Mucosa of gallbladder (tissue), 1 donor: ENCODE measurements at regions not wholly inside any gene's neighbourhood (a gene's known extent, or its start where the extent isn't known, plus 50 kb on each side); places are given as distances from the start of the nearest gene placed in this dataset.

ENCODE experiments used
- DNase-seq: peaks from one replicate; pipeline ENCODE4 v3.0.0-alpha.2; 2020; ENCODE audit warnings: low spot score
- donor health status: DM: no; HTN: no; CAD: no.

DNA sequence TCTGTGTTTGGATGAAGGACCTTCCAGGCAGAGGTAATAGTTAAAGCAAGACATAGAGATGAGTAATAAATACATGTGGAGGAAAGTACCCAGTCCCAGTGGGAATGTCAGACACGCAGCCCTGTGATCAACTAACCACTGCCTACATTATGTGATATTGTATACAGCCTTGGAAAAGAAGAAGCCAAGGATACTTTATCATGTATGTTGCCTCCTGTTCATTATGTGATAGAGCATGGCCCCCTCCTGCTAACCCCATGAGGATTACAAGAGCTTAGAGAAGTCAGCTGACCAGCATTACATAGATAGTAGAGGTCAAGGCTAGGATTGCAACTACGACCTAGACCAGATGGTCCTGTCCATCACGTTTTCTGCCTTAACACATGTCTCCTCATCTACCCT, 497.0 kb upstream of the TNC start:
- DNase-seq, result no peak

DNA sequence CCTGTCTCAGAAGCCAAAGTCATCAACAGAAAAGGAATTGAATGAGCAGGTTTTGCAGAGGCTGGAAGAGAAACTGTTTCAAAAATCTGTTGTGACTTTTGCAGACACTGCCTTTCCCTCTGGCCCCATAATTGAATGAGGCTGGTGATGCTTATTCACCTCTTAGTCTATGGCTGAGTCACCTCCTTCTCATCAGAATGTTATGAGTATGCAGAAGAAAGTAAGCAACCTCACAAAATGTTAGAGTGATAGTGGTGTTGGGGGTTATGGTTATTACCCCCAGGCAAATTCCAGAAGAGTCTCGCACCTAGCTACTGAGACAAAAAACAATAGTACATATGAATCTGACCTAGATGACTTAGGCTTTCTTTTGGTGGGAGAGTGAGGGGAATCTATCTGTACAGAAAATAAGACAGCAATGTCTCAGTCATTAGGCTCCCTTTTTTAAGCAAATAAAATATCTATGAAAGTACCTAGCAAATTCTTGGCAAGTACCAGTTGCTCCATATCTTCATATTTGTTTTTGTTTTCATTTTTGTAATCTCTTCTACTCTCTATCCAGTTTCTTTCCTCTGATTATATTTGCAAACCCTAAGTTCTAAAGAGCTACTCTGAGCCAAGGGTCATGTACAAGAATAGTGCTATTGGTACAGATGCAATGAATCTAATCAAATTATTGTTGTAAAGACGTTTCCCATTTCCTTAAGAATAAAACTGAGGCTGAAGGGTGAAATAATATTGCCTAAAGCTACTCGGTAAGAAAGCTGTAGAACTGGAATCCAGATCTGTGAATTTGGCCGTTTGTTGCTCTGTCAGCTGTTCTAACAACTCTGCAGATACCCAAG, 498.1 kb upstream of the TNC start:
- no peak for DNase-seq

DNA sequence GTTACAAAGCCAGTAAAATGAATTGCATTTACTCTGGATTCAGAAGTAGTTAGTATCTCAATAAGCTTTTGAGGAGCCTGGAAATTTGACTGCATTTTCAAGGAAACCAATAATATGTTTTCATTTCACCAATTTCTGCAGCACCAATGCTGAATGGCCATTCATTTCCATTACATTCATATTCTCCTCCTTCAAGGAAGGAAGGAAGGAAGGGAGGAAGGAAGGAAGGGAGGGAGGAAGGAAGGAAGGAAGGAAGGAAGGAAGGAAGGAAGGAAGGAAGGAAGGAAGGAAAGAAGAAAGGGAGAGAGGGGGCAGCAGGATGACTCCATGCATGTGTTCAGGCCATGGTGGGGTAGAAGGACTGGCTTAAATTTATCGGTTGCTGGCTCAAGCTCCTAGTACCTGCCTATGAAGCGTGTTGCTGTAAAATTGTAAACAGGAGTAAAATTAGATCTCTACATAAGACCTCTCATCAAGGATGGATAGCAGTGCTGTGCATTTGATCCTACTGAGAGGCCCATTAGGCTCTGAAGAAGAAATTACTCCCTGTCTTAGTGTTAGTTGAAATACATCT, 498.8 kb upstream of the TNC start:
- DNase-seq, result no peak

DNA sequence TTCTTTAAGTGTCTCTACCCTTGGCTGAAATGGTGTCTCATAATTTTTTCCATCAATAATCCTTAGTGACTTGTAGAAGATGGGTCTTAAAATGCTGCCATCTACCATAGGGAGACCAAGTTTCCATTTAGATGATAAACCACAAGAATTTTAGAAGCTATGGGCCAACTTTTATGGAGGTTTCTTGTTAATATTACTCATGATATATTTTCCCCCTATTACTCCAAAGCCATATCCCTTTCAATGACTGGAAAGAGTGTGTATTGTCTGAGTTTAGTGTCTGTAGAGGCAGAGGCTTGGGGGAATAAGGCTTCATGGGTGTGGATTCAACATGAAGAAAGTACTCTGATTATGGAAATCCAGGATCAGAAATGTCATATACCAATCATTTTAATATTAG, 507.3 kb upstream of the TNC start:
- DNase-seq, result no peak

DNA sequence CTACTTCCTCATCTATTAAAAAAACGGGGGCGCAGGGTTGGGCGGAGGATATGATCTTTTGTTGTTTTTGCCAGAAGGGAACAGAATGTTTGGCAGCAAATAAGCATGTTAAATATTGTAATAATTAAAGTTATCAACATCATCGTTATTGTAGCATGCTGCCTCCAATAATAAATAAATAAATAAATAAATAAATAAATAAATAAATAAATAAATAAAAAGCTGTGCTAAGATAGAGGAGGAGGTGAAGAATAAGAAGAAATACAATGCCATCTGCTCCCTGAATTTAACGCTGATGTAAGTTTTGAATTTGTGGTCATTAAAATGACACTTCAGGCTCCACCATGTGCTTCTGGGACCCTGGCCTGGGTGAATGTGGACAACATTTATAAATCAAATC, 508.0 kb upstream of the TNC start:
- no peak for DNase-seq

DNA sequence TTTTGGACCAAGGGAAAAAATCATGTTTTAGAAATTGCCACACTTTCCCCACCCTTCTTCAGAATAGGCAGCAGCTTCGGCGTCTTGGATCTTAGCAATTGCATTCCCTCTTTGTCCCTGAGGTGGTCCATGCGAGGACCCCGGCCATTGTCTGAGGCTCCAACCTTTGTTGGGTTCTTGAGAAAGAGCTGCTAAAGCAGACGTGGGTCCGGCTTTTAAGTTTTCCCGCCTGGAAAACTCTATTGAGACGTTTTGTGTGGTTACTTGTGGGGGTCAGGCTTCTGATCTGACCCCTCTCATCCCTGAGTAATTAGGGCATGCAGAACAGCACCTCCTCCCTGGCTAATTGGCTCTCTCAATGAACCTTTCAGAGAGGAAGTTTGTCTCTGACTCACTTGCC, 509.6 kb upstream of the TNC start:
- no peak for DNase-seq

DNA sequence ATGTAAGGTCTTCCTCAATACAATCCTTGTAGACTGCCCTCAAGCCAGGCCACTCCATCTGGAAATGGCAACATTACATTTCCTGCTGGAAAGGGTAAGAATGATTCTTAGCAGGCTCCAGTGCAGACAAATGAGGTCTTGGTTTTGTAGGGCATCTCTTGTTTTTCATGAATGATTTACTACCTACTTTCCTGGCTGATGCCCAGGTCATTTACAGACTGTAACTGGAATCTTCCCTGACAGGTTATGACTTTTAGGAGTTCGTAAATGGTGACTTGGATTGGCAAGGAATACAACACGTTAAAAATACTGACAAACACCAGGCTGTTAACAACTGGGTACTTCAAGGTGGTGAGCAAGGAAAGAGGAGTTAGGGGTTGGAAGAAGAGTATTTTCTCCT, 510.5 kb upstream of the TNC start:
- DNase-seq, result no peak

DNA sequence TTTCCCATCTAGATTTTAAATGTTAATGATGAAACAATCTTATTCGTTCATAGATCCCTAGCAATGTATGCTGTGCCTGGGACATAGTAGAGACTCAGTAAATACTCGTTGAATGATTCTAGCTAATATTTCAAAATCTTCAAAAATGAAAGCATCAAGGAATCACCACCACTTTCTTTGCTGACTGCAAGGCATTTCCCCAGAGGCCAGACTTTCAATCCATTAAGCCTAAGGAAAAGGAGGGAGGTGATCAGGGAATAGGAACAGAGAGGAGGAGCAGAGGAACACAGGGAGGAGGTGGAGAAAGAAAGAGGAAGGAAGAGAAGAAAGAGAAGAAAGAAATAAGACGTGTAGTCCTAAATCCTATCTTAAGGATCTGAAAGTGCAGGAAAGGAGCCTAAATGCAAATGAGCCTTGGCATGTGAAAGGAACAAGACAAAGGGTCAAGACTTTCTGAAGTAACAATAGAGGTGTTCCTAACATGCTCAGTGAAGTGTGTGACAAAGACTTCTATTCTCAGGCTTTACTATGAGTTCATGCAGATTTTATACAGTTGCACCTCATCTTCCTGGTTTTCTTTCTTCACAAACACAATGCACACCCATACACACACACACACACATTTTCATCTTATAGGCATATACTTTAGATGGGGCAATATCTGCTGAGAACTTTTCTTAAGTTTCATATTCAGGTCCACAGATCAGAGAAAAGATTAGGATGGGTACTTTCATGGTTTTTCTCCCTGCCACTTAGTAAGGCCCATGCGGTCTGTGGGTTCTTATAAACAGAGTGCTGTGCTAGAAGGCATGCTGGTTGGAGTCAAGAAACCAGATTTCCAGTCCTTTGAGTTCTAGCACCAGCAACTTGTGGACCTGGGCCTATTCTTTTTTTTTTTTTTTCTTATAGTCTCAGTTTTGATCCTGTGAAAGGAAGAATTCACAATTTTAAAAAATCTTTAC, 512.2 kb upstream of the TNC start:
- no peak for DNase-seq

DNA sequence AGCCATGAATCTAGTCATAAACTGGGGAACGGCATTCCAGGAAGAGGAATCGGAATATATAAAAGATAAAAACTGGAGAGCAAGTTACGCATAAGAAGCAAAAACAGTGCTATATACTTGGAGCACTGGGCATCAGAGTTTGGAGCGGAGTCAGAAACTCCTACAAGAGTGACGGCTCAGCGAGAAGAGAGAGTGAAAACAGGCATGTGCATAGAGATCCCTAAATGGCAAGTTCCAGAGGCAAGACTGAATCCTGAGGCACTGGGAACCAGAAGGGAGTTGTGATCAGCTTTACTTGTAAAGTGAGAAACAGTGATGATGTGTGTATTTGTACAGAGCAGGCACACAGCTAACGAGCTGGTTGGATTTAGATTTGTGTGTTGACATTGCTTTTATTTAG, 514.4 kb upstream of the TNC start:
- DNase-seq, result no peak

DNA sequence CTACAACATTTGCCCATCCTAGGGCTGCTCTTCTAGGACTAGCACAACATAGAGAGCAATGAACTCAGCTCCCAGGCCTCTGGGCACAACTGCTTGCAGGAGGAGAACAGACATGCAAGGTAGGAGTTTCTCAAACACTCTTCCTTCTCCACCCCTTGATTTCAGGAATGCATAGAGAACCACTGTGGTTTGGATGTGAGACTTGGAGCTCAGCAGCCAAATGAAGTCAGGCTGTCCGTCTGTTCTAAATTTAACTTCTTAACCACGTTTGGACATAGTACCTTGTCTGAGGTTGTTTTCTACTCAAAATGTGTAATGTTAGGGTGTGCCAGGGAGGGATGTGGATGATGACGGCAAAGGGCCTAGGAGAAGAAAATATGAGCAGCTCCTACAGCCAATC, 515.1 kb upstream of the TNC start:
- no peak for DNase-seq

DNA sequence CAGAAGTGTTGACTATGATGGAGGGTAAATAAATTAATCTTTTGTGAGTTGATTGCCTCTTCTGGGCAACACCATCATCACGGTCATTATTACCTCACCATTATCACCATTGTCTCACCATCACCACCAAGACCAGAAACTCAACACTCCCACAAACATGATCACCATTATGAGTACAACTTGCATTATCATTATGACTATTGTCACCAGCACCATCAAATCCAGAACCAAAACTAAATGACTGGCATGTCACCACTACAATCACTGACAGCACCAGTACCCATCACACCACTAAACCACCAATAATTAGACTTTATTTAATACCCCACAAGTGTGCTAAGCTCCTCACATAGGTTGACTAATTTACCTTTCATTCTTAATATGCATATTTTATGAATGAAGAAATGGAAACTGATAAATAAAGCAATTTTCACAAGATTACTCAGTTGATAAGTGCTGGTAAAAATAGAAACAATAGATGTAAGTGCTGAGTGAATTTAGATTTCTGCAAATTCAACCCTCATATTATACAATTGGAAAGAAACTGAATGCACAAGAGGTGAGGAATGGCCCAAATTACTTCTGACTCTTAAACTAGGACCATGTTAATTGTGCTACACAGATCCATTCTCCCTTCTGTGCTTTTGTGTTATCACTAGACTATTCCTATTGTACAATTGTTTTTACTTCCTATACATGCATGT, 517.8 kb upstream of the PAPPA start:
- no peak for DNase-seq

DNA sequence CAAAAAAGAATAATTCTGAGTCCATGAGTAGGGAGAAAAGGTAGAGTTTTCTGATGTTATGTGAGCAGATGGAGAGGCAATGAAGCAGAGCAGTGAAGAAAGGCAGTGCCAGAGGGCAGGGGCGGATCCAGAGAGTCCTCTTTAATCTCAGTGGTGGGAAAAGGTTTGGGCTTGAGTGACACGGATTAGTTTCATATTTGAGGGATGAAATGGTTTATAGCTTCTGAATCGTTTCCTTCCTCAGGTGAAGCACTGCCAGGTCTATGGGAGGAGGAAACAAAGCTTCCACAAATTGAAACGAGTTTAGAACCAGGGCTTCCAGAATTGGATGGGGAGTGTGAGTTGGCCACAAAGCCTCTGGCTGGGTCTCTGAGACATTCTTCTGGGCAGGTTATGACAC, 517.0 kb upstream of the PAPPA start:
- no peak for DNase-seq

DNA sequence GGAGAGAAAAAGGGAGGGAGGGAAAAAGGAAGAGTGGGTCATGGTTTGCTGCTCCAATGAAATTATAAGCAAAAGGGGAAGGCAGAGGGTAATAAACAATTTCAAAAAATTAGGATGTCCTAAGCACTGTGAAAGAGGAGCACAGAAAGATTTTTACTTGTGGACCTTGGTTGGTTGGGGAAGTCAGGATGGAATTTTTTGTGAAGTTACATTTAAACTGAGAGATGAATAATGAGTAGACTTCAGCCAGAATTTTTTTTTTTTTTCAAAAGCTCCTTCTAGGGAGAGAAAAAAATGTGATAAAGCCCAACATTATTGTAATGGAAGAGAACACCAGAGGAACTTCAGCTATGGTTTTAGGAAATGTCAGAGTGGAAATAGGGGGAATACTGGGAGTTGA, 515.9 kb upstream of the PAPPA start:
- DNase-seq, result no peak

DNA sequence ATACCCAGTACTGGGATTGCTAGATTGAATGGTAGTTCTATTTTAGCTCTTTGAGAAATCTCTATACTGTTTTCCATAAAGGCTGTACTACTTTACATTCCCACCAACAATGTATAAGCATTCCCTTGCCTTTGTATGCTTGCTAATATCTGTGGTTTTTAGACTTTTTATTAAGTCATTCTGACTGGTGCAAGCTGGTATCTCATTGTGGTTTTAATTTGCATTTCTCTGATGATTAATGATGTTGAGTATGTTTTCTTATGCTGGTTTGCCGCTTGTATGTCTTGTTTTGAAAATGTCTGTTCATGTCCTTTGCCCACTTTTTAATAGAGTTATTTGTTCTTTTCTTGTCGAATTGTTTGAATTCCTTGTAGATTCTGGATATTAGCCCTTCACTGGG, 512.7 kb upstream of the PAPPA start:
- DNase-seq, result no peak

DNA sequence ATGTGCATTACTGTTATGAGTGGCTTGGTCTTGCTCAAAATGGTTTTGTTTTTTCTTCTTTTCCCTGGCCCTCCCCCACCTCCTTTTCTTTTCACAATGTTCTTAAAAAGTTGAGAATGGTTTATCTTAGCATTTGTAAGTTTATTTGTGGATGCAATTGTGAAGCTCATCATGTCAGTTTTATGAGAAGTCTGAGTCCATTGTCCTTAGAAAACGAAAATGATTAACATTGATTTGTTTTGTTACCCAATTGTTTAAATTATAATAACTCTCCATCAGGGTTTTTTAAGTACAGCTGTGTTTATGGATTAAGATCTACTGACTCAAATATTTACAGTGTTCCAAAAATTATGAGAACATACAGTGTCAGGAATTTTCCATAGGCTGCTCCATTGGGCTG, 511.3 kb upstream of the PAPPA start:
- no peak for DNase-seq

DNA sequence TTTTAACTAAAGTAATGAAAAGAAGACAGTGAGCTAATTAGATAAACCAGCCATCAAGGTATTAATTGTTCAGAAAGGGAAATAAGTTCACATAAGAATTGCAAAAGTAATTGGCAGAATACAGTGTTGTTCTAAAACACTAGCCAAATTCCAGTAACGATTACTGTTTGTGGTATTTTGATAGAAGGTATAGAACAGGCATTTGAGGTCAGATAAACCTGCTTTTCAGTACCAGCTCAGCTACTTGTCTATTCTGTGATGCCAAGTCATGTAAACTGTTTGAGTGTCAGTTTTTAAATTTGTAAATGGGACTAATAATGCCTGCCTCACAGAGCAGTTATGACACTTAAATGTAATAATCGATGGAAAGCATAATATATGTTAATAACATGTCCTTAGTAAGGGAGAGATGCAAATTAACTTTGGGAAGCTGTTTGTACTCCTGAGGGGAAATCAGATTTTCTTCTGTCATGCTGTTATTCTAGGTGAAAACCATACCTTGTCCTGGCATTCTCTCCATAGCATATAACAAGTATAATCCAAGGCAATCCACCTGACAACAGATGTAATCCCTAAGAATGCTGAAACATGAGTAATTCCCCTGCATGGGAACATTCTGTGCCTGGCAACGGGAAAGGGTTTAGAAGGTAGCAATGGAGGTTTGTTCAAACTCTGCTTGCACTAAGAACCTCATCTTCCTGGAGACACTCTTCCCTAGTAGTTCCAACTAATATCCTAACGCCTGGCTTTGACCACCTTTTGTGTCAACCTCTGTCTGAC, 509.5 kb upstream of the PAPPA start:
- no peak for DNase-seq

DNA sequence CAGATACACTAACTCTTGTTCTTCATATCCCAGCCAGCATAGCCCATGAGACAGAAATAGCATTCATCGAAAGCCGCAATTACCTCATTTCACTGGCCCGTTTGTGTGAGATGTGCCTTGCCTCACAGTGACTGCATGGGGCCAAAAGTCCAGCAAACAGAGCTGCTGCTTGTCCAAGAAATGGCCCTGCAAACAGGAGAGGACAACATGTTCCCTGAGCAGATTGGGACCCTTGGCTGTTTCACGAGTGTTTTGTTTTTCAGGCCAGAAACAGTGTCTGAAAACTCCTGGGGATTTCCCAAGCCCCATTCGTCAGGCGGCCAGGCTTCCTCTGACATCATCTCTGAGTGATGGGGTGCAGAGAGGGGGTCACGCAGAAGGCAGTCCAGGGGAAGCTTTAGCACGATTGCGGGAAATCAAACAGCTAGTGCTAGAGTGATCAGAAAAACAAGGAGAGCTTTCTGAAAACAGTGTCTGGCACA, 503.6 kb upstream of the PAPPA start:
- DNase-seq, result peak; percentile 67

DNA sequence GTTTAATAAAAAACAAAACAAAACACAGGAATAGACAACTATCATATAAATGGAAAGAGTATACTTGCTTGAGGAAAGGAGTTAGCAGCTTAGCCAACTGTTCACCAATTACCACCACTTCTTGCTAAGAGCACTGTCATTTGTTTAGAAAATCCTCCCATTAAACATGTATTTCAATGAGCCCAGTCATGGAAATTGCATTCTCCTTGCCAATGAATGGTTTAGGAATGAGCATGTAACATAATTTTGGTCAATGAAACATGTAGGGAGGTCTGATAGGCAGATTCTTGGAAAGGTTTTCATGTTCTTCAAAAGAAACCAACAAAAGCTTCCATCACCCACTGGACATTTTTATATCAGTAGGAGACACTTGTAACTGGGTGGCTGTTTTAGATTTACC, 502.8 kb upstream of the PAPPA start:
- no peak for DNase-seq

DNA sequence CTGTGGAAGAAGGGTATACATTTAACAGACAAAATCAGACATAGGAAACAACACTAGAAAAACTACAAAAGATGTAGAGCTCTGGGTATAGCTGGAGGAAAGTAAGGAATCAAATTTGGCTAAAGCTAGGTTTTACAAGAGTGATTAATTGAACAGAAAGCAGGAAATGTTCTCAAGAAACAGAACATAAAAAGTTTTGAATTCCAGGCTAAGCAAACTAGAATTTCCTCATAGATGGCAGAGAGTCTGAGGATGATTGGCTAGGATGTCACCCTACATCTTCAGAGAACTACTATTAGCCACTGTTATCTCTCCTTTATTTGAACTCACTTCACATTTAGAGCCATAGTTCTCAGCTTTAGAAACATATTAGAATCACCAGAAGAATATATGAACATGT, 502.1 kb upstream of the PAPPA start:
- DNase-seq, result no peak

DNA sequence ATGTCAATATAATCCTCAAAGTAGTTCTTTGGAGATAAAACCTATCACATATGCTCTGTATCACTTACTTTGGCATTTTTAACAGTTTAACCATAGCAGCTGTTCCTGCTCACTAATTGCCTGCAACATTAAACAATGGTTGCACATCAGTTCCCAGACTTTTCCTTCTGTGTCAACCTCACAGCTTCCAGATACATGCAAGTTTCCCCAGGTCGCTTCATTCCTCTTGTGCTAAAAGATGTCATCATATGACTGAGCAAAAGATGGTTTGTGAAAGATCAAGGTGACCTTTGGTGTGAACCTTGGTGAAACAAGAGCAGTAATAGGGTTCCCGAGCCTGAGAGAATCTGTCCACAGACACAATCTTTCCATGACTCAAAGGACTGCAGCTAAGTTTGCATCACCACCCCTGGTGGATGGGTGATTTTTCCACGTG, 500.4 kb upstream of the PAPPA start:
- no peak for DNase-seq

DNA sequence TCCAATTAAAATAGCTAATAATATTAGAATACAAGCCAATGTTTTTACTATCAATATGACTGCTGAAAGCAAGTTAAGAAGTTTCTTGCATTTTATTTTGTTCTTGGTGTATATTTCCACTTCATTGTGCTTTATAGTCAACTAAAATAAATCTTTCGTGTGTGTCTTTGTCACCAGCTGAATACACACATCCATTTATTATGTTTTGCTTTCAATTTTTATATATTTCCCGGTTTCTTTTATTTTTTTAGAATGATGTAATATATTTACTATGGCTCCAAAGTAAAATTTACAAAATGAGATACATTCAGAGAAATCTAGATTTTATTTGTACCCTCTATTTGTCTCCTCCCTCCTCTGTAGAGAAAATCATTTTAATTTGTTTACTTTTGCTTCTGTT, 495.9 kb upstream of the PAPPA start:
- no peak for DNase-seq
